WERI-Rb-1 (cell line): ENCODE measurements at regions not wholly inside any gene's neighbourhood (a gene's known extent, or its start where the extent isn't known, plus 50 kb on each side); places are given as distances from the start of the nearest gene placed in this dataset.

Experiments used
- DNase-seq: peaks from one replicate; pipeline ENCODE4 v3.0.0-alpha.2; 2020
- H3K27ac ChIP-seq: fragments of 250-450 bp; sonication (Bioruptor Pico); 2 replicates; pipeline ENCODE4 v1.5.1; 2020; ENCODE audit warnings: mild to moderate bottlenecking, moderate library complexity
- H3K27me3 ChIP-seq: fragments of 250-450 bp; sonication (Bioruptor Pico); 2 replicates; pipeline ENCODE4 v1.5.1; 2021; ENCODE audit warnings: mild to moderate bottlenecking, low read depth, moderate library complexity; ENCODE audit not compliant: insufficient read depth, severe bottlenecking
- H3K36me3 ChIP-seq: fragments of 250-450 bp; sonication (Bioruptor Pico); 2 replicates; pipeline ENCODE4 v1.5.1; 2020; ENCODE audit warnings: mild to moderate bottlenecking, moderate library complexity
- H3K4me3 ChIP-seq: 2 replicates; pipeline ENCODE4 v1.5.1; 2011; ENCODE audit warnings: low read depth, mild to moderate bottlenecking, control low read depth, low read length
- H3K9me3 ChIP-seq: fragments of 250-450 bp; sonication (Bioruptor Pico); 2 replicates; pipeline ENCODE4 v1.5.1; 2021; ENCODE audit warnings: mild to moderate bottlenecking, moderate library complexity; ENCODE audit not compliant: severe bottlenecking
- CTCF ChIP-seq: IDR thresholded peaks from 2 replicates; pipeline ENCODE4 v1.5.1; 2011; ENCODE audit warnings: low read depth, mild to moderate bottlenecking, control low read depth, inconsistent platforms, low read length

GRCh38 chr18:35797948-35798347 is 174.5 kb upstream of the RMP24 start:
- no peak overlapping the region for H3K4me3 ChIP-seq
- no peaks in the 10 kb centered on the region for H3K36me3 ChIP-seq
- no peaks in the 10 kb centered on the region for H3K9me3 ChIP-seq
- DNase-seq: no peak
- peaks cover 8% of the 10 kb centered on the region for H3K27me3 ChIP-seq
- H3K27ac ChIP-seq: no peak overlapping the region
- TF ChIP-seq CTCF: no peak

- Histone ChIP-seq H3K27ac (no peak overlapping the region), H3K36me3 (no peaks in the 10 kb centered on the region), H3K9me3 (no peaks in the 10 kb centered on the region), H3K4me3 (no peak overlapping the region), H3K27me3 (peaks cover 7% of the 10 kb centered on the region)
- no peak for DNase-seq
- TF ChIP-seq CTCF: no peak
Measured at GRCh38 chr18:35803551-35803950, 168.9 kb upstream of the RMP24 start.

- Histone ChIP-seq H3K9me3 (no peaks in the 10 kb centered on the region), H3K4me3 (no peak overlapping the region), H3K27me3 (peaks cover 4% of the 10 kb centered on the region), H3K36me3 (no peaks in the 10 kb centered on the region), H3K27ac (no peak overlapping the region)
- no peak for DNase-seq
- TF ChIP-seq CTCF: no peak
Measured at GRCh38 chr18:35804377-35804776, 168.1 kb upstream of the RMP24 start.

GRCh38 chr18:35807811-35808335 is 164.6 kb upstream of the RMP24 start:
- Histone ChIP-seq H3K36me3 (no peaks in the 10 kb centered on the region), H3K27me3 (peaks cover 2% of the 10 kb centered on the region), H3K4me3 (no peak overlapping the region), H3K27ac (no peak overlapping the region), H3K9me3 (no peaks in the 10 kb centered on the region)
- TF ChIP-seq CTCF: no peak
- no peak for DNase-seq

GRCh38 chr18:35808796-35809195 is 163.7 kb upstream of the RMP24 start:
- Histone ChIP-seq H3K27me3 (peaks cover 2% of the 10 kb centered on the region), H3K27ac (no peak overlapping the region), H3K36me3 (no peaks in the 10 kb centered on the region), H3K4me3 (no peak overlapping the region), H3K9me3 (no peaks in the 10 kb centered on the region)
- no peak for DNase-seq
- TF ChIP-seq CTCF: no peak

- H3K9me3 ChIP-seq: no peaks in the 10 kb centered on the region
- no peak for DNase-seq
- H3K27ac ChIP-seq: no peak overlapping the region
Measured at GRCh38 chr18:35810520-35810919, 162.0 kb upstream of the RMP24 start.

More at GRCh38 chr18:35810520-35810919, 162.0 kb upstream of the RMP24 start:
- H3K4me3 ChIP-seq: no peak overlapping the region
- no peak for TF ChIP-seq CTCF
- H3K36me3 ChIP-seq: no peaks in the 10 kb centered on the region
- H3K27me3 ChIP-seq: peaks cover 2% of the 10 kb centered on the region
